Loucy (cell line): ENCODE measurements at regions not wholly inside any gene's neighbourhood (a gene's known extent, or its start where the extent isn't known, plus 50 kb on each side); places are given as distances from the start of the nearest gene placed in this dataset.

Experiments
- CTCF ChIP-seq: fragments of 200-600 bp; sonication (generic); conservative IDR thresholded peaks from 2 replicates; pipeline ENCODE4 v1.5.1; 2014; ENCODE audit warnings: mild to moderate bottlenecking, antibody characterized with exemption, low read length
- EZH2phosphoT487 ChIP-seq: fragments of 200-600 bp; IDR thresholded peaks from 2 replicates; pipeline ENCODE4 v1.6.1; 2018; ENCODE audit warnings: antibody characterized with exemption, mild to moderate bottlenecking, moderate library complexity, borderline replicate concordance

DNA sequence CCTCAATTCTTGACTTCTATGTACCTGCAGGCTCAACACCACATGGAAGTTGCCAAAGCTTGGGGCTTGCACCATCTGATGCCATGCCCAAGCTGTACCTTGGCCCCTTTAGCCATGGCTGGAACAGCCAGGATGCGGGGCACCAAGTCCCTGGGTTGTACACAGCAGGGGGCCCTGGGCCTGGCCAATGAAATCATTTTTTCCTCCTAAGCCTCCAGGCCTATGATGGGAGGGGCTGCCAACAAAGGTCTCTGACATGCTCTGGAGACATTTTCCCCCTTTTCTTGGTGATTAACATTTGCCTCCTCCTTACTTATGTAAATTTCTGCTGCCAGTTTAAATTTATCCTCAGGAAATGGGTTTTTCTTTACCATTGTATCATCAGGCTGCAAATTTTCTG lies 1428.1 kb downstream of the C4orf33 start:
- TF ChIP-seq CTCF: no peak
- TF ChIP-seq EZH2phosphoT487: no peak
